ENCODE measurements at regions not wholly inside any gene's neighbourhood (a gene's known extent, or its start where the extent isn't known, plus 50 kb on each side); places are given as distances from the start of the nearest gene placed in this dataset.

- no peaks in the 10 kb centered on the region for H3K27me3 ChIP-seq
- H3K4me1 ChIP-seq: no peaks in the 10 kb centered on the region
- no peaks in the 10 kb centered on the region for H3K36me3 ChIP-seq
- H3K9me3 ChIP-seq: no peaks in the 10 kb centered on the region
- DNase-seq: no peak
- TF ChIP-seq CTCF (IDR thresholded peaks at IDR 0.05; ENCODE audit: low read depth, low read length): no peak
- no peak overlapping the region for H3K4me3 ChIP-seq (ENCODE audit: low read depth, low read length)
These were observed 191.5 kb downstream of the AHR start for GRCh38 chr7:17489961-17490360.

DNA sequence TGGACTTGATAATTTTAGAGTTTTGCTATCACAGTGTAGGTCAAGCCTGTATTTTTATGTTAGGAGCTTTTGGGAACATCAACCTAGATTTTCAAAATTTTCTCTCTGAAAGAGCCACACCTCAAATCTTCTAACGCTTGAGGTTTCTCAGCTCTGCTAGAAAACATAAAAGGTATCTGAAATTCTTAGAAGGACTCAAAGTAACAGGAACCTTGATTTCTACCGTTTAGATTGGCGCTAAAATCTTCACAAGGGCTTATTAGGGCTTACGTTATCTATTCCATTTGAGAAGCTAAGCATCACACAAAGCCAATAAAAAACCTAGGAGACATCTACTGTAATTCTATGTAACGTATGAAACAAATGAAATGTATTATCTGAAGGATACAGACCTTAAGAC is 192.4 kb downstream of the AHR start:
- no peak for TF ChIP-seq CTCF (IDR thresholded peaks at IDR 0.05; ENCODE audit: low read depth, low read length)
- DNase-seq: no peak
- Histone ChIP-seq H3K27me3 (no peaks in the 10 kb centered on the region), H3K36me3 (no peaks in the 10 kb centered on the region), H3K9me3 (no peaks in the 10 kb centered on the region), H3K4me1 (no peaks in the 10 kb centered on the region), H3K4me3 (ENCODE audit: low read depth, low read length) (no peak overlapping the region)

GRCh38 chr7:17492437-17492836 is 194.0 kb downstream of the AHR start:
- TF ChIP-seq CTCF (IDR thresholded peaks at IDR 0.05; ENCODE audit: low read depth, low read length): no peak
- H3K4me1 ChIP-seq: no peaks in the 10 kb centered on the region
- DNase-seq: no peak
- H3K9me3 ChIP-seq: no peaks in the 10 kb centered on the region
- no peaks in the 10 kb centered on the region for H3K36me3 ChIP-seq
- no peaks in the 10 kb centered on the region for H3K27me3 ChIP-seq
- no peak overlapping the region for H3K4me3 ChIP-seq (ENCODE audit: low read depth, low read length)

- TF ChIP-seq CTCF (IDR thresholded peaks at IDR 0.05; ENCODE audit: low read depth, low read length): no peak
These were observed 195.0 kb downstream of the AHR start for GRCh38 chr7:17493446-17493845.

DNA sequence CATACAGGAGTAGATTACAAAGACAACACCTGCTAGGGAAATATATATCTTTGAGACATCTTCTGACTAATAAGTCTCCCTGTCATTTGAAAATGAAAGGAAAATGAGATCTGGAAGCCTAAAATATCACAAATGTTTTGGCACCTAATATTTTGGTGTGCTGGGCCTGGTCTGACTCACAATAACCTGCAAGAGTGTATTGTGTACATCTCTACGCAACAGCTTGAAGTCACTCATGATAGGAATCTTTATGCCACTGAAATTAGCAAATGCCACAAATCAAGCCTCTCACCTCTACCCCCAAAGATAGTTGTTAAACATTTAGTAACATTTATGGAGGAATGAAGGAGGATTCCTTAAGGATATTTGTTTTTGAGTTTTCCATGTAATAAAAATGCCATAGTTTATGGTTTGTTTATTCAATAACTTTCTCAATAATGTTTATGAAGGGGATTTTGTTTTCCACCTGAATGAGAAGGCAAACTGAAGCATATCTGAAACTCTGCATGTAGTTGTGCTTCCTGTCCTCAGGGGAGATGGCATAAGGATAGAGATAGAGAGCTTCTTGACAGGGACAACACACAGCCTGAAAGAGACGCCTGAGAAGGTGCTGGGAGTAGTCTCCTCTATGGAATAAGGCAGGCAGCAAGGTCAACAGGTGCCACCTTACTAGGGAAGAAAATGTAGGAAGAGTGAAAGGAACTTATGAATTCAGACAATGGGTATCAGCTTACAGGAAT is 197.4 kb downstream of the AHR start:
- H3K4me3 ChIP-seq (ENCODE audit: low read depth, low read length): no peak overlapping the region
- no peaks in the 10 kb centered on the region for H3K9me3 ChIP-seq
- H3K4me1 ChIP-seq: no peaks in the 10 kb centered on the region
- no peak for DNase-seq
- TF ChIP-seq CTCF (IDR thresholded peaks at IDR 0.05; ENCODE audit: low read depth, low read length): no peak
- no peaks in the 10 kb centered on the region for H3K27me3 ChIP-seq
- no peaks in the 10 kb centered on the region for H3K36me3 ChIP-seq

More at GRCh38 chr7:17493446-17493845, 195.0 kb downstream of the AHR start:
- H3K9me3 ChIP-seq: no peaks in the 10 kb centered on the region
- no peak overlapping the region for H3K4me3 ChIP-seq (ENCODE audit: low read depth, low read length)
- H3K27me3 ChIP-seq: no peaks in the 10 kb centered on the region
- DNase-seq: no peak
- no peaks in the 10 kb centered on the region for H3K36me3 ChIP-seq
- H3K4me1 ChIP-seq: no peaks in the 10 kb centered on the region

DNA sequence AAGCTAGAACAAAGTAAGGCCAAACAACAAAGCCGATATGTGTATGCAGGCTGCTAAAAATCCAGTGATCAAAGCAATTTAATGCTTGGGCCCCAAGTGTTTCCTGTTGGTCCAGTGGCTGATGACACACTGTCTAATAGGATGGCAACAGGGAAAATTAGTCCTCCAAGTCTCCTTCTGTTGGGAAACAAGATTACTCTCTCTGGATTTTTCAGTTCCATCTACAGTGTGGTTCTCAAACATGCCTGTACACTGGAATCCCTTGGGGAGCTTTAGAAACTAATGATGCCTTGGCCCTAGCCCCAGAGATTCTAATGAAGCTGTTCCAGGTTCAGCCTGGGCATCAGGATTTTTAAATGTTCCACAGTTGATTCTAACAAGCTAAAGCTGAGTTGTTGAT is 198.7 kb downstream of the AHR start:
- Histone ChIP-seq H3K9me3 (no peaks in the 10 kb centered on the region), H3K36me3 (no peaks in the 10 kb centered on the region), H3K4me1 (no peaks in the 10 kb centered on the region), H3K27me3 (no peaks in the 10 kb centered on the region), H3K4me3 (ENCODE audit: low read depth, low read length) (no peak overlapping the region)
- no peak for TF ChIP-seq CTCF (IDR thresholded peaks at IDR 0.05; ENCODE audit: low read depth, low read length)
- DNase-seq: no peak
